Effector memory CD4-positive, alpha-beta T cell (primary cell): ENCODE measurements at regions not wholly inside any gene's neighbourhood (a gene's known extent, or its start where the extent isn't known, plus 50 kb on each side); places are given as distances from the start of the nearest gene placed in this dataset.
"Not testable (repeated sequence)": the region's sequence is repeated elsewhere in the genome, so short reads cannot be mapped to it uniquely, and the experiment has no call there.

Experiments used
- DNase-seq, 3 donors: peaks; one replicate each; pipeline ENCODE4 v3.0.0-alpha.2; 2020
- H3K27ac ChIP-seq: 2 replicates; pipeline ENCODE4 v1.7.0; 2013; ENCODE audit warnings: mild to moderate bottlenecking, low read length, moderate library complexity; ENCODE audit not compliant: insufficient read depth, poor library complexity, severe bottlenecking
- H3K27me3 ChIP-seq: replicated peaks from 2 replicates; pipeline ENCODE4 v1.7.0; 2013; ENCODE audit warnings: mild to moderate bottlenecking, low read length; ENCODE audit not compliant: insufficient read depth, control insufficient read depth, poor library complexity, severe bottlenecking
- H3K36me3 ChIP-seq: 2 replicates; pipeline ENCODE4 v1.7.0; 2013; ENCODE audit warnings: mild to moderate bottlenecking, low read length, moderate library complexity; ENCODE audit not compliant: control insufficient read depth, insufficient read depth
- H3K4me1 ChIP-seq: 2 replicates; pipeline ENCODE4 v1.7.0; 2013; ENCODE audit warnings: low read length, mild to moderate bottlenecking; ENCODE audit not compliant: control insufficient read depth, insufficient read depth, poor library complexity, severe bottlenecking
- H3K4me3 ChIP-seq: 2 replicates; pipeline ENCODE4 v1.7.0; 2013; ENCODE audit warnings: low read length, low read depth, mild to moderate bottlenecking; ENCODE audit not compliant: insufficient read depth, poor library complexity, severe bottlenecking
- H3K9me3 ChIP-seq: 2 replicates; pipeline ENCODE4 v1.7.0; 2013; ENCODE audit warnings: mild to moderate bottlenecking, low read length, moderate library complexity; ENCODE audit not compliant: control insufficient read depth

DNA sequence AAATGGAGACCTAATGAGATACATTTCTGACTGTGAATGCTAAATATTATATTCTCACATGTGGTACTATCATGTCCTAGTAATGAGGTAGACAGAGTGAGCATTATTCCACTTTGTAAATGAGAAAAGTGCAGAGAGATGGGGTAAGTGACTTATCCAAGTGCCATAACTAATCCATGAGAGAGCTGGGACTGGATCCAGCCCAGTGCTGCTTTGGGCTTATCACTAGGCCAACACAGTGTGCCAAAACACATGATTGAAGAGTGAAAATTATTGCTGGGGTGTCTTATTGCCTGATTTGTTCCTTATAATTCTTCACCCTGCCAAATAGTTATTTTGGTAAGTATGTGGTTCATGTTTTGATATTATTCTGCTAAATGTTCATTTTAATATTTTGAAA lies 442.2 kb upstream of the GRAMD2B start:
- no peaks in the 10 kb centered on the region for H3K4me1 ChIP-seq
- H3K27ac ChIP-seq = no peak overlapping the region
- H3K36me3 ChIP-seq = no peaks in the 10 kb centered on the region
- no peaks in the 10 kb centered on the region for H3K9me3 ChIP-seq
- H3K27me3 ChIP-seq = no peaks in the 10 kb centered on the region
- DNase-seq = no peak
- no peak overlapping the region for H3K4me3 ChIP-seq

DNA sequence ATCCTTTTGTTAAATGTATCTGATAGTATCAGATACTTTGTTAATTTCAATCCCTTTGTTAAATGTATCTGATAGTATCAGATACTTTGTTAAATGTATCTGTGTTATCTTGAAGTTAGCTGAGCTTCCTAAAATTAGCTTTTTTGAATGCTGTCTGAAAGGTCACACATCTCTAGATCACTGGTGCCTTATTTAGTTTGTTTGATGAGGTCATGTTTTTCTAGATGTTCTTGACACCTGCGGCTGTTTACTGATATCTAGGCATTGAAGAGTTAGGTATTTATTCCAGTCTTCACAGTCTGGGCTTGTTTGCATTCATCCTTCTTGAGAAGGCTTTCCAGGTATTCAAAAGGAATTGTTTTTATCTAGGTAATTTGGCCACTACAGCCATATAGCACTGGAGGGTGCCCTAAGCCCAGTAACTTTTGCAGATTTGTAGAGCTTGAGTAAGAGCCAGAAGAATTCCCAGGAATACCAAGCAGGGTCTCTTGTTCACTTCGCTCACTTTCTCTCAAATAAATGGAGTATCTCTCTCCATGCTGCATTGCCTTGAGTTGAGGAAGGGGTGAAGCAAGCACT lies 435.4 kb upstream of the GRAMD2B start:
- H3K27me3 ChIP-seq = no peaks in the 10 kb centered on the region
- H3K27ac ChIP-seq = no peak overlapping the region
- no peaks in the 10 kb centered on the region for H3K36me3 ChIP-seq
- no peak overlapping the region for H3K4me3 ChIP-seq
- H3K4me1 ChIP-seq = no peaks in the 10 kb centered on the region
- no peak for DNase-seq
- H3K9me3 ChIP-seq = no peaks in the 10 kb centered on the region

DNA sequence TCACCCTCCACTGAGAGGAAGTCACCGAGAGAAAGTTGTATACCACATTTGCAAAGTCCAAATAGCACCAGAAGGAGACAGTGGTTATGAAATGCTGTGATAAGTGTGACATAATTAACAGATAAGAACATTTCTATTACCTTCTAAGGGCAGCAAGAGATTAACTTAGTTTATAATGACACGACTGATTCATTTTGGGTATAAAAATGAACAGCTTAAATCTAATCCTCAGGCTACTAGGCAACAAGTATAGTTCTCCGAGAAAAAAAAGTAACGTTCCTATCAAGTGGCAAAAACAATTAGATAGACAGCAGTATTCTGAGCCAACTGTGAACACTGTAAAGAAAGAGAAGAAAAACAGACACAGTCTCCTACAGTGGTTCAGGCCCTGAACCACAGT lies 431.2 kb upstream of the GRAMD2B start:
- H3K27ac ChIP-seq = no peak overlapping the region
- no peak overlapping the region for H3K4me3 ChIP-seq
- H3K27me3 ChIP-seq = no peaks in the 10 kb centered on the region
- no peaks in the 10 kb centered on the region for H3K9me3 ChIP-seq
- DNase-seq = no peak
- no peaks in the 10 kb centered on the region for H3K36me3 ChIP-seq
- no peaks in the 10 kb centered on the region for H3K4me1 ChIP-seq

DNA sequence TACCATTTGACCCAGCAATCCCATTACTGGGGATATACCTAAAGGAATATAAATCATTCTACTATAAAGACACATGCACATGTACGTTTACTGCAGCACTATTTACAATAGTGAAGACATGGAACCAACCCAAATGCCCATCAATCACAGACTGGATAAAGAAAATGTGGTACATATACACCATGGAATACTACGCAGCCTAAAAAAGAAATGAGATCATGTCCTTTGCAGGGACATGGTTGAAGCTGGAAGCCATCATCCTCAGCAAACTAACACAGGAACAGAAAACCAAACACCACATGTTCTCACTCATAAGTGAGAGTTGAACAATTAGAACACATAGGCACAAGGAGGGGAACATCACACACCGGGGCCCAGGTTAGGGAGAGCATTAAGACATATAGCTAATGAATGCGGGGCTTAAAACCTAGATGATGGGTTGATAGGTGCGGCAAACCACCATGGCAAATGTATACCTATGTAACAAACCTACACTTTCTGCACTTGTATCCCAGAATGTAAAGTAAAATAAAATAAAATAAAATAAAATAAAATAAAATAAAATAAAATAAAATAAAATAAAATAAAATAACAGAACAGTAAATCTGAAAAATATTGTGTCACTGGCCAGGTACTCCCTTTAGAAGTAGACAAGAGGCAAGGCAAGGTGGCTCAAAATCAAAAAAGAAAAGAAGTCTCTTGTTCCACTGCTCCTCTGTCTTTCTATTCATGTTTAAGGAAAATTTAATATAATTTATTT lies 423.8 kb upstream of the GRAMD2B start:
- H3K36me3 ChIP-seq, H3K4me3 ChIP-seq, H3K27ac ChIP-seq, DNase-seq, H3K9me3 ChIP-seq, H3K4me1 ChIP-seq, H3K27me3 ChIP-seq: not testable (repeated sequence)

DNA sequence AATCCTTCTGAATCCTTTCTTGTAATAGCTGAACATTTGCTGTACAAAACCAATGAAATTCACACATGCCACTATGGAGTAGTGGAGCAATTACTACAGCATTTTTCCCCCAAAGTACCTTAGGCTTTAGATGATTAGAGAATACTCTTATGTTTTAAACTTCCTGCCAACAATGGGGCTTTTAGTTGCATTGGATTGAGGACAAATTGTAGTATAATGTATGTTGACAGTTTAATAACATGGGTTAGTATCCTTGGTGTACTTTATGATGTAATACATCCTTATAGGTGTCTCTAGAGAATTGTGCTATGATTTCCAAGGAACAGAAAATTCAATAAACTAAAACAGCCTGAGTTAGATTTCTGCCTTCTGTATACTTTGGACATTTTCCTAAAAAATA lies 422.7 kb upstream of the GRAMD2B start:
- H3K27me3 ChIP-seq = no peaks in the 10 kb centered on the region
- no peaks in the 10 kb centered on the region for H3K9me3 ChIP-seq
- no peaks in the 10 kb centered on the region for H3K36me3 ChIP-seq
- no peaks in the 10 kb centered on the region for H3K4me1 ChIP-seq
- no peak overlapping the region for H3K4me3 ChIP-seq
- no peak overlapping the region for H3K27ac ChIP-seq
- no peak for DNase-seq

DNA sequence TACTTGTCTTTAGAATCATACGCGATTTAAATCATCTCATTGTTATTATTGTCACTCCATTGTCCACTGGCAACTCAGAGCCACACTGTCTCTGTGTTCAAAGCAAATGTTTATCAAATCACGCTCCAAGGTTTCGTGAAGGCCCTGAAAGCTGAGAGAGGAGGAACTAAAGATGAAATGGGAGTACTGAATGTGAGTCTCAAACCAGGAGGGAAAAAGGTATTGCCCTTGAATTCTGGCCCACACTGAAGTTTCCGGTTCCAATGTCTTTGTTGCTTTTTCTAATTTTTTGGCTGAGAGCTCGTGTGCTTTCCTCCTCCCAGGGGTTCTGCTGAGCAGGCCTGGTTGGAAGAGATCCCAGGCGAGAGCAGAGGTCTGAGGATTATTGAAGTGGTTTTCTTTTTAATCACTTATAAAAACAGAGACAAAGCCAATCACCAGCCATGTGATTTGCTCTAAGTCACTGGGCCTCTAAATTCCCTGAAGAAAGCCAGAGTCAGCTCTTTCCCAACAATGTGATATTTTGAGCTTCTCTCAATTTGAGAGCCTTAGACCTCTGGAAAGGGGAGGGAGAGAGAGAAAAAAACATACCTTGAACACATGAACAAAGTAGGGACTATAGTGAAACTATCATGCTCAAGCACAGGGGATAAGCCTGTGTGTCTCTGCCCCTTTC lies 420.8 kb upstream of the GRAMD2B start:
- Histone ChIP-seq H3K36me3 (no peaks in the 10 kb centered on the region), H3K27me3 (no peaks in the 10 kb centered on the region), H3K4me3 (no peak overlapping the region), H3K27ac (no peak overlapping the region), H3K9me3 (no peaks in the 10 kb centered on the region), H3K4me1 (no peaks in the 10 kb centered on the region)
- DNase-seq = no peak

DNA sequence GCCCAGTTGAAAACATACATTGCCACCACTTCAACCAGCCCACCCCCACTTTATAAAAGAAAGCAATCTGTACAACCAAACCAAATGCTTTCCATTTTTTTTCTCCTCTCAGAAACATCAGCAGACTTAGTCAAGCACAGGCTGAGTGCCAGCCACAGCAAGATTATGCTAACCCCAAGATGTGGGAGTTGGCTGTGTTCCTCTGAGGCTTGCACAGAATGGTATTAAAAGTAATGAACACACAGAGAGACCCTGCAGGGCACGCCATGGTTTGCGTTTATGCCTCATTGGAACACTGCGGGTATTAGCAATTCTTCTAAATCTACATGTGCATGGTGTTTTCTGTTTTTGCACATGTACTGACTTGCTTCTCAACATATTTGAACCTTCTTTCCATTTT lies 419.9 kb upstream of the GRAMD2B start:
- Histone ChIP-seq H3K9me3 (no peaks in the 10 kb centered on the region), H3K4me1 (no peaks in the 10 kb centered on the region), H3K27ac (no peak overlapping the region), H3K36me3 (no peaks in the 10 kb centered on the region), H3K4me3 (no peak overlapping the region), H3K27me3 (no peaks in the 10 kb centered on the region)
- no peak for DNase-seq

DNA sequence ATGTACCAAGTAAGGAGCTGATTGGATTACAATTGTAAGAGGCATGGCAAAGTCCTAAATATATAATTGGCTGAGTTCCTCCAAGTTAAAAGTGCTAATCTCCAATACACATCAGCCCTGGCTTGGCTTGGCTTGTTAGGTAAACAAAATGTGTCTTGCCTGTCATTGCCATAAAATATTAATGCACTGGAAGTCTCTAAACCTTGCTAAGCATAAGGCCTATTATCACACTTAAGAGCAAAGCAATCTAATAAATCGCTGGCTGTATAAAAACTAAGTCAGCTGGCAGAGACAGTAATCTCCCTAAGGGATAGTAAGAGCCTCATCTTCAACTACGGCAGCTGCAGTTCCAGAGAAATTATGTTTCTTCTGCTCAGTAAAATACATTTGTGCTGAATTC lies 418.6 kb upstream of the GRAMD2B start:
- H3K4me3 ChIP-seq = no peak overlapping the region
- DNase-seq = no peak
- H3K27me3 ChIP-seq = no peaks in the 10 kb centered on the region
- no peak overlapping the region for H3K27ac ChIP-seq
- H3K36me3 ChIP-seq = no peaks in the 10 kb centered on the region
- no peaks in the 10 kb centered on the region for H3K4me1 ChIP-seq
- no peaks in the 10 kb centered on the region for H3K9me3 ChIP-seq

DNA sequence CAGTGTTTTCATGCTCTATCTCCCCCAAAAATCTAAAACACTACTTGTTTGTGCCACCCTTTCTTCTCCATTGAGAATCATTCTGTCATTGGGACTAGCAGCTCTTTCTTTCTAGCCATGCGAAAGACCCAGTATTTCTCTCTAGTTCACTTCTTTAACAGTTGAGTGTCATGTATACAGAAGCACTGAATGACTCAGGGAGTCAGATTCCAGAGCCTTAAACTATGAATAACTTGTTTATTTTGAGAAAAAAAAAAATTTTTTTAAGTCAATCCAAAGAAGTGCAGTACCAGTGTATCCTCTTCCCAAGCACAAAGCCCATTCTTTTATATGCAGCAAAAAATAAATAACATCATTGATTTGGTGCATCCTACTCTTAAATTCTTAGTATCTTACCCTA lies 415.4 kb upstream of the GRAMD2B start:
- DNase-seq = no peak
- H3K27me3 ChIP-seq = no peaks in the 10 kb centered on the region
- H3K27ac ChIP-seq = no peak overlapping the region
- H3K4me3 ChIP-seq = no peak overlapping the region
- H3K4me1 ChIP-seq = no peaks in the 10 kb centered on the region
- H3K36me3 ChIP-seq = no peaks in the 10 kb centered on the region
- H3K9me3 ChIP-seq = no peaks in the 10 kb centered on the region

DNA sequence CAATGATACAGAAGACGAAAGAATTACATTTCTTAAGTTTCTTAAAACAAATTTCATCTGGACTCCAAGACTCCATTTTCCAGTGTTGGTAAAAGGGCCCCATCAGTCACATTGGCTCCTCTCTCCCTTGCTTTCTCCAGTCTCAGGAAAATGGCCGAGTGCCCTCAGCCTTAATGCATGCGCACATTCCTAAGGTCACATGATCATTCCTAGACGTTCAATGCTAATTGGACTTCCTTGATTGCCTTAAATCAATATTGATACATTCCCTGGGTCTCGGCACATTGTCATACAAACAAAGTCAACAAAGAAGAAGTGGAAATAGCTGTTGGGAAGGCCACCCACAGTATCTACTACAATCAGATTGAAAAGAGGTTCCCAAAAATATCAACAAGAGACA lies 413.6 kb upstream of the GRAMD2B start:
- H3K36me3 ChIP-seq = no peaks in the 10 kb centered on the region
- DNase-seq = no peak
- no peaks in the 10 kb centered on the region for H3K4me1 ChIP-seq
- H3K4me3 ChIP-seq = no peak overlapping the region
- no peak overlapping the region for H3K27ac ChIP-seq
- no peaks in the 10 kb centered on the region for H3K27me3 ChIP-seq
- no peaks in the 10 kb centered on the region for H3K9me3 ChIP-seq
